ENCODE measurements at regions not wholly inside any gene's neighbourhood (a gene's known extent, or its start where the extent isn't known, plus 50 kb on each side); places are given as distances from the start of the nearest gene placed in this dataset.

GRCh38 chr3:187804120-187804744 lies 59.0 kb upstream of the BCL6 start:
- CTCF ChIA-PET = interaction anchor here (1.8 kb wide), 1 partner anchor 64 kb away, joined by 5 read pairs; no protein-coding TSS in a partner anchor

DNA sequence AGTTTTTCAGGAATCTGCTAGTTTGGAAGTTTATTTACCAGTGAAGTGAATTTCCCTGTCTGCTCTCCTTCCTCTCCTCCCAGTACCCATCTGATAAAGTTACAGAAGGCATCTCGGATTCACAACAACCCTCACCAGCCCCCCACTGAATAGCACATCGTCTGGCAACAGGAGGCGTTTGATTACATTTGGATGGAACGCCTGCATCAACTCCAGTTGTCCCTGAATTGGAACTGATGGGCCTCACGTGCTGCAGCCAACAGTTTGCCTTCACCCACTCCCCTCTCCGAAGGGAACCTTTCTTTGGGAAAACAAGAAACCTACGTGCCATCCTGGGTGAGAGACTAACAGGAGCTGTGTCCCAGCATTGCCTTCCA lies 59.5 kb upstream of the BCL6 start:
- no peak overlapping the region for H3K4me3 ChIP-seq (ENCODE audit: low read depth, low read length)
- no peaks in the 10 kb centered on the region; the same call in 1 of the 2 replicates for H3K4me1 ChIP-seq (ENCODE audit: control insufficient read depth, insufficient read depth, low read length)
- no peaks in the 10 kb centered on the region for H3K36me3 ChIP-seq (ENCODE audit: control insufficient read depth in 2 of 2, insufficient read depth in 1 of 2, low read length in 2 of 2)
- H3K27ac ChIP-seq (ENCODE audit: extremely low read depth, low read depth, low read length) = no peak overlapping the region
- TF ChIP-seq, protein P1, sequence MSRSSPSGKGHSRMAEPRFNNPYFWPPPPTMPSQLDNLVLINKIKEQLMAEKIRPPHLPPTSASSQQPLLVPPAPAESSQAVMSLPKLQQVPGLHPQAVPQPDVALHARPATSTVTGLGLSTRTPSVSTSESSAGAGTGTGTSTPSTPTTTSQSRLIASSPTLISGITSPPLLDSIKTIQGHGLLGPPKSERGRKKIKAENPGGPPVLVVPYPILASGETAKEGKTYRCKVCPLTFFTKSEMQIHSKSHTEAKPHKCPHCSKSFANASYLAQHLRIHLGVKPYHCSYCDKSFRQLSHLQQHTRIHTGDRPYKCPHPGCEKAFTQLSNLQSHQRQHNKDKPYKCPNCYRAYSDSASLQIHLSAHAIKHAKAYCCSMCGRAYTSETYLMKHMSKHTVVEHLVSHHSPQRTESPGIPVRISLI (tag by site-specific recombination; IDR thresholded peaks at IDR 0.05) = no peak
- TF ChIP-seq, protein P2, sequence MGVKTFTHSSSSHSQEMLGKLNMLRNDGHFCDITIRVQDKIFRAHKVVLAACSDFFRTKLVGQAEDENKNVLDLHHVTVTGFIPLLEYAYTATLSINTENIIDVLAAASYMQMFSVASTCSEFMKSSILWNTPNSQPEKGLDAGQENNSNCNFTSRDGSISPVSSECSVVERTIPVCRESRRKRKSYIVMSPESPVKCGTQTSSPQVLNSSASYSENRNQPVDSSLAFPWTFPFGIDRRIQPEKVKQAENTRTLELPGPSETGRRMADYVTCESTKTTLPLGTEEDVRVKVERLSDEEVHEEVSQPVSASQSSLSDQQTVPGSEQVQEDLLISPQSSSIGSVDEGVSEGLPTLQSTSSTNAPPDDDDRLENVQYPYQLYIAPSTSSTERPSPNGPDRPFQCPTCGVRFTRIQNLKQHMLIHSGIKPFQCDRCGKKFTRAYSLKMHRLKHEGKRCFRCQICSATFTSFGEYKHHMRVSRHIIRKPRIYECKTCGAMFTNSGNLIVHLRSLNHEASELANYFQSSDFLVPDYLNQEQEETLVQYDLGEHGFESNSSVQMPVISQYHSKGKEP (tag by site-specific recombination; IDR thresholded peaks at IDR 0.05) = no peak
- TF ChIP-seq ZNF529 (tag by site-specific recombination; IDR thresholded peaks at IDR 0.05; ENCODE audit: insufficient replicate concordance) = no peak
- no peak for TF ChIP-seq MYNN (tag by site-specific recombination; IDR thresholded peaks at IDR 0.05; ENCODE audit: borderline replicate concordance)
- TF ChIP-seq, protein P3, sequence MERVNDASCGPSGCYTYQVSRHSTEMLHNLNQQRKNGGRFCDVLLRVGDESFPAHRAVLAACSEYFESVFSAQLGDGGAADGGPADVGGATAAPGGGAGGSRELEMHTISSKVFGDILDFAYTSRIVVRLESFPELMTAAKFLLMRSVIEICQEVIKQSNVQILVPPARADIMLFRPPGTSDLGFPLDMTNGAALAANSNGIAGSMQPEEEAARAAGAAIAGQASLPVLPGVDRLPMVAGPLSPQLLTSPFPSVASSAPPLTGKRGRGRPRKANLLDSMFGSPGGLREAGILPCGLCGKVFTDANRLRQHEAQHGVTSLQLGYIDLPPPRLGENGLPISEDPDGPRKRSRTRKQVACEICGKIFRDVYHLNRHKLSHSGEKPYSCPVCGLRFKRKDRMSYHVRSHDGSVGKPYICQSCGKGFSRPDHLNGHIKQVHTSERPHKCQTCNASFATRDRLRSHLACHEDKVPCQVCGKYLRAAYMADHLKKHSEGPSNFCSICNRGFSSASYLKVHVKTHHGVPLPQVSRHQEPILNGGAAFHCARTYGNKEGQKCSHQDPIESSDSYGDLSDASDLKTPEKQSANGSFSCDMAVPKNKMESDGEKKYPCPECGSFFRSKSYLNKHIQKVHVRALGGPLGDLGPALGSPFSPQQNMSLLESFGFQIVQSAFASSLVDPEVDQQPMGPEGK (tag by site-specific recombination; IDR thresholded peaks at IDR 0.05) = no peak
- TF ChIP-seq ZNF701 (tag by site-specific recombination; IDR thresholded peaks at IDR 0.05) = no peak
- no peak for TF ChIP-seq ZNF521 (tag by site-specific recombination; IDR thresholded peaks at IDR 0.05)
- no peak for TF ChIP-seq ZNF830 (tag by site-specific recombination; IDR thresholded peaks at IDR 0.05; ENCODE audit: low read depth)
- TF ChIP-seq, protein P4, sequence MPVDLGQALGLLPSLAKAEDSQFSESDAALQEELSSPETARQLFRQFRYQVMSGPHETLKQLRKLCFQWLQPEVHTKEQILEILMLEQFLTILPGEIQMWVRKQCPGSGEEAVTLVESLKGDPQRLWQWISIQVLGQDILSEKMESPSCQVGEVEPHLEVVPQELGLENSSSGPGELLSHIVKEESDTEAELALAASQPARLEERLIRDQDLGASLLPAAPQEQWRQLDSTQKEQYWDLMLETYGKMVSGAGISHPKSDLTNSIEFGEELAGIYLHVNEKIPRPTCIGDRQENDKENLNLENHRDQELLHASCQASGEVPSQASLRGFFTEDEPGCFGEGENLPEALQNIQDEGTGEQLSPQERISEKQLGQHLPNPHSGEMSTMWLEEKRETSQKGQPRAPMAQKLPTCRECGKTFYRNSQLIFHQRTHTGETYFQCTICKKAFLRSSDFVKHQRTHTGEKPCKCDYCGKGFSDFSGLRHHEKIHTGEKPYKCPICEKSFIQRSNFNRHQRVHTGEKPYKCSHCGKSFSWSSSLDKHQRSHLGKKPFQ (tag by site-specific recombination; IDR thresholded peaks at IDR 0.05) = no peak
- H3K9me3 ChIP-seq (ENCODE audit: control insufficient read depth, insufficient read depth, low read depth, low read length) = no peaks in the 10 kb centered on the region
- CTCF ChIA-PET = interaction anchor here (1.8 kb wide), 1 partner anchor 64 kb away, joined by 5 read pairs; no protein-coding TSS in a partner anchor
- POLR2A ChIA-PET = no interaction called here

More at GRCh38 chr3:187804120-187804744, 59.0 kb upstream of the BCL6 start:
- H3K4me1 ChIP-seq (ENCODE audit: control insufficient read depth, insufficient read depth, low read length) = no peaks in the 10 kb centered on the region; the same call in 1 of the 2 replicates
- POLR2A ChIA-PET = no interaction called here
- no peak overlapping the region for H3K27ac ChIP-seq (ENCODE audit: extremely low read depth, low read depth, low read length)
- H3K36me3 ChIP-seq (ENCODE audit: control insufficient read depth in 2 of 2, insufficient read depth in 1 of 2, low read length in 2 of 2) = no peaks in the 10 kb centered on the region
- H3K9me3 ChIP-seq (ENCODE audit: control insufficient read depth, insufficient read depth, low read depth, low read length) = no peaks in the 10 kb centered on the region
- TF ChIP-seq ZFP37 (tag by site-specific recombination; IDR thresholded peaks at IDR 0.05) = no peak
- TF ChIP-seq ZNF140 (tag by site-specific recombination; IDR thresholded peaks at IDR 0.05) = no peak
- TF ChIP-seq ZNF747 (tag by site-specific recombination; IDR thresholded peaks at IDR 0.05) = no peak
- no peak for TF ChIP-seq ZNF677 (tag by site-specific recombination; IDR thresholded peaks at IDR 0.05)
- TF ChIP-seq ZNF621 (tag by site-specific recombination; IDR thresholded peaks at IDR 0.05) = no peak
- TF ChIP-seq ZFP3 (tag by site-specific recombination; IDR thresholded peaks at IDR 0.05; ENCODE audit: low read depth) = no peak
- no peak overlapping the region for H3K4me3 ChIP-seq (ENCODE audit: low read depth, low read length)

Data from HEK293 (cell line).